CD4-positive, alpha-beta memory T cell (primary cell): ENCODE measurements at regions not wholly inside any gene's neighbourhood (a gene's known extent, or its start where the extent isn't known, plus 50 kb on each side); places are given as distances from the start of the nearest gene placed in this dataset.

Experiments used
- CTCF ChIA-PET: fragments of 350-600 bp; sonication (Branson Sonifier 250); formaldehyde crosslinking; loops from one replicate; lab custom pipeline; 2021; ENCODE audit warnings: inconsistent platforms; ENCODE audit not compliant: partially characterized antibody; lab: Charles Lee
- POLR2A ChIA-PET: fragments of 350-600 bp; sonication (Branson Sonifier 250); formaldehyde crosslinking; loops from one replicate; lab custom pipeline; 2021; ENCODE audit not compliant: partially characterized antibody; lab: Charles Lee
- DNase-seq, 5 donors: peaks; one replicate each; pipeline versions ENCODE4 v3.0.0 to v3.0.0-alpha.2; 2020 to 2022; ENCODE audit warnings: mixed read lengths in 1 of 5
- H3K27ac ChIP-seq: one replicate; pipeline ENCODE4 v1.7.0; 2013; ENCODE audit warnings: low read depth, low read length
- H3K27me3 ChIP-seq: 2 replicates; pipeline ENCODE4 v1.7.0; 2013; ENCODE audit warnings: mild to moderate bottlenecking, low read length, moderate library complexity; ENCODE audit not compliant: insufficient read depth
- H3K36me3 ChIP-seq: 2 replicates; pipeline ENCODE4 v1.7.0; 2013; ENCODE audit warnings: mild to moderate bottlenecking, low read length, moderate library complexity; ENCODE audit not compliant: insufficient read depth
- H3K4me1 ChIP-seq: 2 replicates; pipeline ENCODE4 v1.7.0; 2013; ENCODE audit warnings: mild to moderate bottlenecking, low read length, moderate library complexity; ENCODE audit not compliant: insufficient read depth
- H3K4me3 ChIP-seq, 2 donors: one replicate each; pipeline ENCODE4 v1.7.0; 2013; ENCODE audit warnings: low read length in 2 of 2, mild to moderate bottlenecking in 1 of 2
- H3K9me3 ChIP-seq, 2 donors: one replicate each; pipeline ENCODE4 v1.7.0; 2013; ENCODE audit warnings: low read length in 2 of 2, control low read depth in 1 of 2; ENCODE audit not compliant: control insufficient read depth in 1 of 2
- H3K27ac Mint-ChIP-seq, 7 donors: one replicate each; pipeline ENCODE4 v1.8.0; 2020 to 2021; ENCODE audit warnings: mixed read lengths in 7 of 7, mild to moderate bottlenecking in 6 of 7, inconsistent platforms in 3 of 7, moderate library complexity in 3 of 7
- H3K27me3 Mint-ChIP-seq, 2 donors: one replicate each; pipeline ENCODE4 v1.8.0; 2020 to 2021; ENCODE audit warnings: mixed read lengths in 2 of 2
- H3K36me3 Mint-ChIP-seq, 2 donors: one replicate each; pipeline ENCODE4 v1.8.0; 2020 to 2021; ENCODE audit warnings: mixed read lengths in 2 of 2, inconsistent platforms in 1 of 2, mild to moderate bottlenecking in 1 of 2
- H3K4me1 Mint-ChIP-seq, 4 donors: one replicate each; pipeline ENCODE4 v1.8.0; 2020 to 2021; ENCODE audit warnings: mixed read lengths in 4 of 4, mild to moderate bottlenecking in 1 of 4
- H3K4me3 Mint-ChIP-seq, 8 donors: one replicate each; pipeline ENCODE4 v1.8.0; 2020 to 2021; ENCODE audit warnings: mixed read lengths in 8 of 8, mild to moderate bottlenecking in 7 of 8, moderate library complexity in 6 of 8, inconsistent platforms in 3 of 8
- H3K9me3 Mint-ChIP-seq, 8 donors: one replicate each; pipeline ENCODE4 v1.8.0; 2020 to 2021; ENCODE audit warnings: mixed read lengths in 8 of 8, mild to moderate bottlenecking in 5 of 8, inconsistent platforms in 3 of 8, moderate library complexity in 1 of 8
- intact Hi-C: fragments of 100-400 bp; cut with micrococcal nuclease; formaldehyde crosslinking; loops from one replicate; pipeline ENCODE4 v1.15.1; 2023

- Histone ChIP-seq H3K27ac (no peak overlapping the region), H3K36me3 (no peaks in the 10 kb centered on the region), H3K4me3 (no peak overlapping the region), H3K27me3 (no peaks in the 10 kb centered on the region), H3K4me1 (no peaks in the 10 kb centered on the region), H3K9me3 (no peaks in the 10 kb centered on the region)
- intact Hi-C loops: no loop called here
- Mint-ChIP-seq H3K36me3 (no peaks in the 10 kb centered on the region), H3K27me3 (peaks cover 15 to 18% of the 10 kb centered on the region in 2 donors), H3K27ac (no peak overlapping the region), H3K4me1 (no peaks in the 10 kb centered on the region), H3K9me3 (peaks cover 0 to 14% (median 6%) of the 10 kb centered on the region in 8 donors), H3K4me3 (no peak overlapping the region)
- POLR2A ChIA-PET: no interaction called here
- CTCF ChIA-PET: no interaction called here
- DNase-seq: no peak
Observed at GRCh38 chr10:131792011-131792651, 108.7 kb upstream of the PPP2R2D start.

GRCh38 chr10:131792809-131793208 is 108.0 kb upstream of the PPP2R2D start:
- Mint-ChIP-seq H3K27ac (no peak overlapping the region), H3K4me1 (no peaks in the 10 kb centered on the region), H3K27me3 (peaks cover 15 to 18% of the 10 kb centered on the region in 2 donors), H3K36me3 (no peaks in the 10 kb centered on the region), H3K9me3 (peaks cover 0 to 17% (median 7%) of the 10 kb centered on the region in 8 donors), H3K4me3 (no peak overlapping the region)
- H3K27me3 ChIP-seq: no peaks in the 10 kb centered on the region
- no peak for DNase-seq
- no peaks in the 10 kb centered on the region for H3K9me3 ChIP-seq
- intact Hi-C loops: no loop called here
- H3K4me3 ChIP-seq: no peak overlapping the region
- POLR2A ChIA-PET: no interaction called here
- no peaks in the 10 kb centered on the region for H3K4me1 ChIP-seq
- no peak overlapping the region for H3K27ac ChIP-seq
- CTCF ChIA-PET: no interaction called here
- no peaks in the 10 kb centered on the region for H3K36me3 ChIP-seq

- Mint-ChIP-seq H3K4me1 (no peaks in the 10 kb centered on the region), H3K27ac (no peak overlapping the region), H3K4me3 (no peak overlapping the region), H3K36me3 (no peaks in the 10 kb centered on the region), H3K9me3 (peaks cover 8 to 41% (median 29%) of the 10 kb centered on the region in 8 donors), H3K27me3 (peaks cover 9 to 11% of the 10 kb centered on the region in 2 donors)
- Histone ChIP-seq H3K4me1 (no peaks in the 10 kb centered on the region), H3K4me3 (no peak overlapping the region), H3K9me3 (peaks cover 0 to 3% of the 10 kb centered on the region in 2 donors), H3K36me3 (no peaks in the 10 kb centered on the region), H3K27ac (no peak overlapping the region), H3K27me3 (no peaks in the 10 kb centered on the region)
- ChIA-PET POLR2A (no interaction called here), CTCF (no interaction called here)
- intact Hi-C loops: no loop called here
- DNase-seq: no peak
Observed at GRCh38 chr10:131795761-131796160, 105.0 kb upstream of the PPP2R2D start.

GRCh38 chr10:131797626-131798025 is 103.2 kb upstream of the PPP2R2D start:
- Histone ChIP-seq H3K27ac (no peak overlapping the region), H3K27me3 (no peaks in the 10 kb centered on the region), H3K4me3 (no peak overlapping the region), H3K4me1 (no peaks in the 10 kb centered on the region), H3K9me3 (peaks cover 0 to 3% of the 10 kb centered on the region in 2 donors), H3K36me3 (no peaks in the 10 kb centered on the region)
- Mint-ChIP-seq H3K4me1 (no peaks in the 10 kb centered on the region), H3K36me3 (no peaks in the 10 kb centered on the region), H3K9me3 (peaks cover 8 to 41% (median 29%) of the 10 kb centered on the region in 8 donors), H3K27ac (no peak overlapping the region), H3K27me3 (peaks cover 9% of the 10 kb centered on the region in 2 donors), H3K4me3 (no peak overlapping the region)
- POLR2A ChIA-PET: no interaction called here
- CTCF ChIA-PET: no interaction called here
- intact Hi-C loops: no loop called here
- no peak for DNase-seq

GRCh38 chr10:131799429-131799828 is 101.4 kb upstream of the PPP2R2D start:
- Mint-ChIP-seq H3K9me3 (peaks cover 8 to 41% (median 29%) of the 10 kb centered on the region in 8 donors), H3K36me3 (no peaks in the 10 kb centered on the region), H3K4me3 (no peak overlapping the region), H3K27ac (no peak overlapping the region), H3K27me3 (peaks cover 5 to 9% of the 10 kb centered on the region in 2 donors), H3K4me1 (no peaks in the 10 kb centered on the region)
- H3K27ac ChIP-seq: no peak overlapping the region
- no peak overlapping the region for H3K4me3 ChIP-seq
- no peaks in the 10 kb centered on the region for H3K4me1 ChIP-seq
- DNase-seq: no peak
- H3K36me3 ChIP-seq: no peaks in the 10 kb centered on the region
- intact Hi-C loops: no loop called here
- ChIA-PET POLR2A (no interaction called here), CTCF (no interaction called here)
- H3K9me3 ChIP-seq: peaks cover 0 to 3% of the 10 kb centered on the region in 2 donors
- H3K27me3 ChIP-seq: no peaks in the 10 kb centered on the region

- Mint-ChIP-seq H3K27ac (no peak overlapping the region), H3K36me3 (no peaks in the 10 kb centered on the region), H3K4me3 (no peak overlapping the region), H3K9me3 (peaks cover 5 to 26% (median 23%) of the 10 kb centered on the region in 8 donors), H3K27me3 (peaks cover 1 to 4% of the 10 kb centered on the region in 2 donors), H3K4me1 (no peaks in the 10 kb centered on the region)
- no peak for DNase-seq
- ChIA-PET POLR2A (no interaction called here), CTCF (no interaction called here)
- H3K36me3 ChIP-seq: no peaks in the 10 kb centered on the region
- H3K4me1 ChIP-seq: no peaks in the 10 kb centered on the region
- no peak overlapping the region for H3K4me3 ChIP-seq
- peaks cover 0 to 3% of the 10 kb centered on the region in 2 donors for H3K9me3 ChIP-seq
- H3K27ac ChIP-seq: no peak overlapping the region
- no peaks in the 10 kb centered on the region for H3K27me3 ChIP-seq
- intact Hi-C loops: no loop called here
Observed at GRCh38 chr10:131802156-131802915, 98.5 kb upstream of the PPP2R2D start.

- Mint-ChIP-seq H3K27ac (no peak overlapping the region), H3K9me3 (peaks cover 5 to 22% (median 20%) of the 10 kb centered on the region in 8 donors), H3K4me1 (no peaks in the 10 kb centered on the region), H3K27me3 (peaks cover 1 to 4% of the 10 kb centered on the region in 2 donors), H3K36me3 (no peaks in the 10 kb centered on the region), H3K4me3 (no peak overlapping the region)
- Histone ChIP-seq H3K27ac (no peak overlapping the region), H3K27me3 (no peaks in the 10 kb centered on the region), H3K9me3 (peaks cover 0 to 3% of the 10 kb centered on the region in 2 donors), H3K4me1 (no peaks in the 10 kb centered on the region), H3K36me3 (no peaks in the 10 kb centered on the region), H3K4me3 (no peak overlapping the region)
- intact Hi-C loops: no loop called here
- CTCF ChIA-PET: no interaction called here
- no peak for DNase-seq
- POLR2A ChIA-PET: no interaction called here
Observed at GRCh38 chr10:131802996-131803395, 97.8 kb upstream of the PPP2R2D start.
